SK-N-SH treated with all-trans-retinoic acid at 6 μM for 48 hours (cell line): ENCODE measurements at regions not wholly inside any gene's neighbourhood (a gene's known extent, or its start where the extent isn't known, plus 50 kb on each side); places are given as distances from the start of the nearest gene placed in this dataset.

Experiments
- CSRNP3 ChIP-seq: fragments of 250-450 bp; sonication (Bioruptor Pico); IDR thresholded peaks from 2 replicates; pipeline ENCODE4 v1.5.1; 2021; ENCODE audit warnings: mild to moderate bottlenecking, moderate library complexity
- PATZ1 ChIP-seq: fragments of 250-450 bp; sonication (Bioruptor Pico); IDR thresholded peaks from 2 replicates; pipeline ENCODE4 v1.8.0; 2020; ENCODE audit warnings: mild to moderate bottlenecking, moderate library complexity, borderline replicate concordance
- POU6F1 ChIP-seq: fragments of 250-450 bp; sonication (Bioruptor Pico); IDR thresholded peaks from 2 replicates; pipeline ENCODE4 v1.8.0; 2021; ENCODE audit warnings: low read depth, mild to moderate bottlenecking, moderate library complexity, borderline replicate concordance
- PPARA ChIP-seq: fragments of 250-450 bp; sonication (Bioruptor Pico); IDR thresholded peaks from 2 replicates; pipeline ENCODE4 v1.5.0; 2020; ENCODE audit warnings: mild to moderate bottlenecking, borderline replicate concordance
- TOX ChIP-seq: fragments of 250-450 bp; sonication (Bioruptor Pico); IDR thresholded peaks from 2 replicates; pipeline ENCODE4 v1.8.0; 2021; ENCODE audit warnings: mild to moderate bottlenecking, moderate library complexity, borderline replicate concordance
- ZFP3 ChIP-seq: fragments of 250-450 bp; sonication (Bioruptor Pico); IDR thresholded peaks from 2 replicates; pipeline ENCODE4 v1.5.0; 2020; ENCODE audit warnings: mild to moderate bottlenecking, moderate library complexity
- ZFP30 ChIP-seq: fragments of 450-650 bp; formaldehyde crosslinking; IDR thresholded peaks from 2 replicates; pipeline ENCODE4 v1.5.0; 2022; ENCODE audit warnings: mild to moderate bottlenecking, moderate library complexity
- ZNF565 ChIP-seq: fragments of 450-650 bp; formaldehyde crosslinking; conservative IDR thresholded peaks from 2 replicates; pipeline ENCODE4 v1.5.0; 2020; ENCODE audit warnings: low read depth, mild to moderate bottlenecking, moderate library complexity
- ZNF70 ChIP-seq: fragments of 450-650 bp; formaldehyde crosslinking; IDR thresholded peaks from 2 replicates; pipeline ENCODE4 v1.5.0; 2020; ENCODE audit warnings: mild to moderate bottlenecking, moderate library complexity
- ZNF8 ChIP-seq: fragments of 450-650 bp; formaldehyde crosslinking; IDR thresholded peaks from 2 replicates; pipeline ENCODE4 v1.5.0; 2020; ENCODE audit warnings: mild to moderate bottlenecking, moderate library complexity

GRCh38 chr1:4894566-4894965 is 240.2 kb downstream of the AJAP1 start:
- TF ChIP-seq CSRNP3 (no peak), ZNF8 (no peak), ZFP30 (CRISPR knock-in tag) (no peak), POU6F1 (CRISPR knock-in tag) (no peak), ZFP3 (CRISPR knock-in tag) (no peak), PPARA (CRISPR knock-in tag) (no peak), TOX (CRISPR knock-in tag) (no peak), ZNF70 (CRISPR knock-in tag) (no peak), ZNF565 (CRISPR knock-in tag) (no peak), PATZ1 (CRISPR knock-in tag) (no peak)
